Cardiac fibroblast (primary cell): ENCODE measurements at regions not wholly inside any gene's neighbourhood (a gene's known extent, or its start where the extent isn't known, plus 50 kb on each side); places are given as distances from the start of the nearest gene placed in this dataset.

Experiments used
- DNase-seq, 2 donors: peaks; one replicate each; pipeline versions ENCODE4 v3.0.0 to v3.0.0-alpha.2; 2010; ENCODE audit warnings: low read depth in 2 of 2
- H3K4me3 ChIP-seq, 2 donors: replicated peaks in 1 of 2; 1 replicate in 1 of 2; 2 replicates in 1 of 2; pipeline ENCODE4 v1.5.1; 2011; ENCODE audit warnings: low read depth in 2 of 2, low read length in 2 of 2, mild to moderate bottlenecking in 2 of 2, moderate library complexity in 1 of 2
- TF ChIP-seq, protein P1 (sequence below): IDR thresholded peaks from one replicate; pipeline ENCODE4 v1.5.1; 2011; ENCODE audit warnings: low read depth, mild to moderate bottlenecking, low read length, inconsistent platforms

DNA sequence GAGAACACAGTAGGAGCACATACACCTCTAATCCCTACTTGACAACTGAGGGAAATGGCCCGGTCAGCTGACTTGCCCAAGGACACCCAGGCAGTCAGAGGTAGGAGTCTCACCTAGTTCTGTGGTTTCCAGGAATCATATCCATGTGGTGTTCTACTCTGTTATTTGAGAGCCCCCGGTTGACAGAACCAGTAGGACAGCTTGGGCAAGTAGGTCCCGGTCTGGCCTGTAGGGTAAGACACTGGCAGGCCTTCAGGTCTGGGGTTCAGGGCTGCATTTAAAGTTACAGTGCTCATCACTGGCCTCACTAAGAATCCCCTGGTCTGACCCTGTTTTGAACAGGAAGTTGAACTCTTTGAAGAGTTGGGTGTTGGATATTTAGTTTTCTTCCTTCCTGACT, 476.1 kb downstream of the SHQ1 start:
- TF ChIP-seq, protein P1, sequence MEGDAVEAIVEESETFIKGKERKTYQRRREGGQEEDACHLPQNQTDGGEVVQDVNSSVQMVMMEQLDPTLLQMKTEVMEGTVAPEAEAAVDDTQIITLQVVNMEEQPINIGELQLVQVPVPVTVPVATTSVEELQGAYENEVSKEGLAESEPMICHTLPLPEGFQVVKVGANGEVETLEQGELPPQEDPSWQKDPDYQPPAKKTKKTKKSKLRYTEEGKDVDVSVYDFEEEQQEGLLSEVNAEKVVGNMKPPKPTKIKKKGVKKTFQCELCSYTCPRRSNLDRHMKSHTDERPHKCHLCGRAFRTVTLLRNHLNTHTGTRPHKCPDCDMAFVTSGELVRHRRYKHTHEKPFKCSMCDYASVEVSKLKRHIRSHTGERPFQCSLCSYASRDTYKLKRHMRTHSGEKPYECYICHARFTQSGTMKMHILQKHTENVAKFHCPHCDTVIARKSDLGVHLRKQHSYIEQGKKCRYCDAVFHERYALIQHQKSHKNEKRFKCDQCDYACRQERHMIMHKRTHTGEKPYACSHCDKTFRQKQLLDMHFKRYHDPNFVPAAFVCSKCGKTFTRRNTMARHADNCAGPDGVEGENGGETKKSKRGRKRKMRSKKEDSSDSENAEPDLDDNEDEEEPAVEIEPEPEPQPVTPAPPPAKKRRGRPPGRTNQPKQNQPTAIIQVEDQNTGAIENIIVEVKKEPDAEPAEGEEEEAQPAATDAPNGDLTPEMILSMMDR, result no peak
- DNase-seq, result no peak
- H3K4me3 ChIP-seq, result no peak overlapping the region

DNA sequence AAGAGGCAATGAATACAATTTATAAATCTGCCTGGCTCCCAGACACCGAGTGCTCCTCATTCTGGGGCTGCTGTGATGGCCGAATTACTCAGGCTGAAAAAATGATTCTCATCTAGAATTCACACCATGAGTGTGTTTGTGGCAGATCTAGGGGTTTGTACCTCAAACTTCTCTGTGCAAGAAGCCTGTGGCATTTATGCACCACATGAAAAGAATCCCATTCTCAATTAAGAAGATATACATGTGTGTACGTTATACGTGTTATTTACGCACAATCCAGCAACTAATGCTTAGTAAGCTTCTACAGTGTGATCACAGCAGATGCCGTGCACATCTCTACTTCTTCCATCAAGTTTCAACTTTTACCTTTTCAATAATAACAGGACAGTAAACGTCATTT, 476.8 kb downstream of the SHQ1 start:
- H3K4me3 ChIP-seq, result no peak overlapping the region
- TF ChIP-seq, protein P1, result no peak
- DNase-seq, result no peak

DNA sequence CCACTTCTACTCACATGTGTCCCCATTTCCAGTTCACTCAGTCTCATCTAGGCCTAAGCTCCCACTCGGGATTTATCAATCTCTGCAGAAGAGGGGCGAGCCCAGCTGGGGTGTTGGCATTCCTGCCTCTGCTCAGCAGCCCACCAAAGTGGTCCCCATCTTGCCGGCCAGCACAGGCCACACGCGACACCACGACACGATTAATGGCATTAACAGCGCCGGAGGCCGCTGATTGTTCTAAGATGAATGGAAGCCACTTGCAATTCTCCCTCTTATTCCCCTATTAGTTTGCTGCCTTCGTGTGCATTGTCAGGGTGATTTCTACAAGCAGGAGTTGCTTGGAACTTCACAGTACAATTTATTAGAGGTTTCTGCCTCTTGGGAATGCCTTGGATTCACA, 477.3 kb downstream of the SHQ1 start:
- DNase-seq, result no peak
- no peak overlapping the region for H3K4me3 ChIP-seq
- TF ChIP-seq, protein P1, result no peak

DNA sequence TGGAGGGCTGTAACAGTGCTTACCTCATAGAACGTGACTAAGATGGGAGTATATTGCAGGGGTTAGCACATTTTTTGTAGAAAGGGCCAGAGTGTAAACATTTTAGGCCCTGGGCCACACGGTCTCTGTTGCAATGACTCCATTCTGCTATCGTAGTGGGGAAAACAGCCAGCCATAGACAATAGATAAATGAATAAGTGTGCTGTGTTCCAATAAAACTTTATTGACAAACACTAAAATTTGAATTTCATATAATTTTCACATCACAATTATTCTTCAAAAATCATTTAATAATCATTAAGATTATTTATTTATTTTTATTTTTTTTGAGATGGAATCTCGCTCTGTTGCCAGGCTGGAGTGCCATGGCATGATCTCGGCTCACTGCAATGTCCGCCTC, 478.6 kb downstream of the SHQ1 start:
- TF ChIP-seq, protein P1, result no peak
- DNase-seq, result no peak
- H3K4me3 ChIP-seq, result no peak overlapping the region

DNA sequence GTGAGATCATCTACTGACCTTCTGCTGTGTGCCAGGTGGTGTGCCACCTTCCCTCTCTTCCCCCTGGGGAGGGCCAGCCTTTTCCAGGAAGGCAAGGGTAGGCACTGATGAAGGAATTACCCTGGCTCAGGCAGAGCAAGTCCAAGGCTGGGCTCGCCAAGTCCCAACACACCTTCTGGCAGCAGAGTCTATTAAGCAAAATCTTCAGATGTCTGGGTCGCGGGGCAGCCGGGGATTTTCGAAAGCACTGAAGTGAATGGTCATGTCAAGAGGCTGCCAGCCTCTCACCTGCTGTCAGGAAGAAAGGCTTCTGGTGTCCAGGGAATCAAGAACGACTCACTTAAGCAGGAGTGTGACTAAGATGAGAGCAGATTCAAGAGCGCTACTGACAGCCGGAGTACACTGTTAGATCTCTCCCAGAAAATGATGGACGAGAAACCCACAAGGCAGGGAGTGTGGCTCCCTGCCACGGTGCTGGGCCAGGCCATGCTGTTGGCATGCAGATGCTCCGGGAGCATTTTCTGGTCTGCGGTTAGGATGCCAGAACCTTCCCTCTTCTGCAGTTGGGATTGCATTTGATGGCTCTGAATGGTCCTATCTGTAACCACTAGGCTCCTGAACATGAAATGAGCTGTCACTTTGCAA, 479.8 kb downstream of the SHQ1 start:
- H3K4me3 ChIP-seq, result no peak overlapping the region
- peak in 1 of 2 donors; percentile 21 for DNase-seq
- TF ChIP-seq, protein P1, result no peak

DNA sequence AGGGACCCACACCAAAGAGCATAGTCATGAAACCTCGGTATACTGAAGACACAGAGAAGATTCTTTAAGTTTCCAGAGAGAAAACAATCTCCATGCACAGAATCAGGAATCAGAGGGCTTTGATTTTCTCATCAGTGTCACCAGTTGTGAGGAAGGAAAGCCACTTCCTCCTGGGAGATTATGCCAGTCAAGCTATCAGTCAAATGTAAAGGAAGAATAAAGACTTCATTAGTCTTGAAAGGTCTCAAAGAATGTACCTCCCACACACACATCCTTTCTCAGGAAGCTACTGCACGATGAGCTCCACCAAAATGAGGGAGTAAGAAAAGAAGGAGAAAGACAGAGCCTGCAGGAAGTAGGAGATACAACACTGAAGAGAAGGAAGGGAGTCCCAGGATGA, 486.3 kb downstream of the SHQ1 start:
- TF ChIP-seq, protein P1, result no peak
- no peak for DNase-seq
- no peak overlapping the region for H3K4me3 ChIP-seq

DNA sequence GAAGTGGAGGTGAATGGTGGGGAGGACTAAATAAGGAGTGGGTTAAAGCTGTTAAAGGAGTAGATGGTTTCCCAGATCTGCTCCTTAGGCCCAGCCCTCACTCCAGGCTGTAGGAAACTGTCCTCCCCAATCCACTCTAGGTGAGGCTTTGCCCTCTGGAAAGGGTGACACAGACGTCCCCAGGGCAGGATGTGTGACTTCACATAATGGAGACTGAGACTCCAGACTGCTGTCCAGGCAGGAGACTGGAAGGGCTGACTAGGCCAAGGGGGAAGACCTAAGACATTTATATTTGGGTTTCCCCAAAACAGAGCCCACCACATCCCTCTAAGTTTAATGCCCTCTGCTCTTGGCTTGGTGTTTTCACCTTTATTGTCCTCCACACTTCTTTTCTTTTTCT, 488.5 kb downstream of the SHQ1 start:
- H3K4me3 ChIP-seq, result no peak overlapping the region
- TF ChIP-seq, protein P1, result no peak
- no peak for DNase-seq
